K562 (cell line): ENCODE measurements at regions not wholly inside any gene's neighbourhood (a gene's known extent, or its start where the extent isn't known, plus 50 kb on each side); places are given as distances from the start of the nearest gene placed in this dataset.

ENCODE experiments used
- ATAC-seq: fragments of 200-7000 bp; cut with Tn5 transposase; 3 replicates; pipeline ENCODE4 v1.9.1; 2020; ENCODE audit warnings: moderate library complexity
- BruUV-seq: library from RNA; stranded (reverse); fragments of 400-500 nt; replicated peaks from 2 replicates; lab custom pipeline; 2021; lab: Mats Ljungman, UMichigan
- CTCF ChIA-PET: fragments of 300-600 bp; formaldehyde crosslinking; extraction: SDS; loops from one replicate; lab custom pipeline; 2021; ENCODE audit warnings: low intra/inter-chr PET ratio; lab: Yijun Ruan, JAX
- POLR2A ChIA-PET: fragments of 300-600, 350-650 bp; sonication (Branson Sonifier 250); formaldehyde crosslinking; extraction: SDS; loops from one replicate; lab custom pipeline; 2021; ENCODE audit warnings: antibody characterized with exemption, inconsistent platforms; lab: Yijun Ruan, JAX
- DNase-seq, 4 experiments: peaks; one replicate each; pipeline versions ENCODE4 v3.0.0 to v3.0.0-alpha.2; 2011 to 2018; ENCODE audit warnings: low spot score in 3 of 4, mixed read lengths in 3 of 4; ENCODE audit errors: extremely low read depth in 1 of 4
- FAIRE-seq: peaks from 2 replicates; lab custom pipeline; 2011; peaks lifted over from hg19 to GRCh38; lab: Jason Lieb, UNC
- H2AFZ ChIP-seq: 2 replicates; pipeline ENCODE4 v1.6.0; 2011; ENCODE audit warnings: low read depth, low read length, control low read depth, inconsistent platforms
- H3K27ac ChIP-seq: fragments of 200-600 bp; 3 replicates; pipeline ENCODE4 v1.8.0; 2011; ENCODE audit warnings: low read depth, mild to moderate bottlenecking, control low read depth, inconsistent platforms, low read length, moderate library complexity, mixed read lengths; ENCODE audit errors: extremely low read depth
- H3K27me3 ChIP-seq, 2 experiments: fragments of 300-600 bp in 1 of 2; 2 replicates in 1 of 2; 3 replicates in 1 of 2; pipeline versions ENCODE4 v1.6.0 to v1.8.0; 2011; ENCODE audit warnings: inconsistent platforms in 2 of 2, low read length in 2 of 2, mild to moderate bottlenecking in 1 of 2, mixed read lengths in 1 of 2, moderate library complexity in 1 of 2; ENCODE audit not compliant: control insufficient read depth in 2 of 2, insufficient read depth in 2 of 2
- H3K36me3 ChIP-seq: fragments of 300-600 bp; 3 replicates; pipeline ENCODE4 v1.8.0; 2011; ENCODE audit warnings: mild to moderate bottlenecking, low read length, inconsistent platforms; ENCODE audit not compliant: control insufficient read depth, insufficient read depth
- H3K4me1 ChIP-seq, 2 experiments: fragments of 200-600 bp in 1 of 2; replicated peaks in 1 of 2; 2 replicates in 1 of 2; 3 replicates in 1 of 2; pipeline versions ENCODE4 v1.5.1 to v1.8.0; 2011; ENCODE audit warnings: inconsistent platforms in 2 of 2, low read length in 2 of 2, mild to moderate bottlenecking in 1 of 2, mixed read lengths in 1 of 2, moderate library complexity in 1 of 2; ENCODE audit not compliant: control insufficient read depth in 2 of 2, insufficient read depth in 2 of 2
- H3K4me2 ChIP-seq: 2 replicates; pipeline ENCODE4 v1.6.1; 2011; ENCODE audit warnings: low read length, control low read depth, inconsistent platforms, mixed read lengths; ENCODE audit not compliant: insufficient read depth
- H3K4me3 ChIP-seq: fragments of 200-600 bp; sonication (generic), shearing (Covaris generic); 2 replicates; pipeline ENCODE4 v1.5.1; 2016; ENCODE audit warnings: control low read depth, inconsistent platforms
- H3K79me2 ChIP-seq: fragments of 200-600 bp; 3 replicates; pipeline ENCODE4 v1.8.0; 2011; ENCODE audit warnings: low read length, inconsistent platforms; ENCODE audit not compliant: control insufficient read depth, insufficient read depth
- H3K9ac ChIP-seq, 2 experiments: 2 replicates each; pipeline versions ENCODE4 v1.6.0 to v1.6.1; 2011; ENCODE audit warnings: low read depth in 2 of 2, low read length in 2 of 2, control low read depth in 1 of 2, inconsistent platforms in 1 of 2, mild to moderate bottlenecking in 1 of 2, mixed read lengths in 1 of 2; ENCODE audit not compliant: insufficient read depth in 1 of 2
- H3K9me1 ChIP-seq: one replicate; pipeline ENCODE4 v1.6.0; 2011; ENCODE audit warnings: inconsistent platforms, mild to moderate bottlenecking, low read length, moderate library complexity; ENCODE audit not compliant: control insufficient read depth, insufficient read depth
- H3K9me3 ChIP-seq: replicated peaks from 2 replicates; pipeline ENCODE4 v1.5.1; 2011; ENCODE audit warnings: low read depth, low read length, inconsistent platforms; ENCODE audit not compliant: control insufficient read depth, insufficient read depth
- H4K20me1 ChIP-seq: replicated peaks from 2 replicates; pipeline ENCODE4 v1.6.1; 2011; ENCODE audit warnings: low read length, inconsistent platforms, mixed read lengths; ENCODE audit not compliant: control insufficient read depth, insufficient read depth
- HDAC1 ChIP-seq, 2 experiments: fragments of 450-650 bp; IDR thresholded peaks; 2 replicates each; pipeline ENCODE4 v1.6.1; 2016 to 2017; ENCODE audit warnings: inconsistent platforms in 1 of 2, mild to moderate bottlenecking in 1 of 2, moderate library complexity in 1 of 2
- NR2C2 ChIP-seq, 2 experiments: fragments of 200-800 bp in 1 of 2; sonication (Bioruptor generic) in 1 of 2; sonication (generic) in 1 of 2; formaldehyde crosslinking in 1 of 2; IDR thresholded peaks; 2 replicates each; pipeline versions ENCODE4 v1.6.1 to v1.8.0; 2016 to 2022; ENCODE audit warnings: mild to moderate bottlenecking in 1 of 2, missing compliant biosample characterization in 1 of 2, missing genetic modification characterization in 1 of 2, missing genetic modification reagents in 1 of 2
- POLR2G ChIP-seq: fragments of 200-400 bp; formaldehyde crosslinking; IDR thresholded peaks from 2 replicates; pipeline ENCODE4 v1.6.1; 2017; ENCODE audit warnings: low read depth, mild to moderate bottlenecking, antibody characterized with exemption, low read length, moderate library complexity
- SMARCB1 ChIP-seq: IDR thresholded peaks from 2 replicates; pipeline ENCODE4 v1.6.1; 2011; ENCODE audit warnings: improper control_type of control experiment, low read depth; ENCODE audit not compliant: insufficient read length
- TBL1XR1 ChIP-seq, 2 experiments: IDR thresholded peaks; 2 replicates each; pipeline ENCODE4 v1.6.1; 2012; ENCODE audit warnings: improper control_type of control experiment in 2 of 2, low read length in 2 of 2, mild to moderate bottlenecking in 1 of 2
- TFAM ChIP-seq: fragments of 250-450 bp; sonication (Bioruptor Pico); conservative IDR thresholded peaks from 2 replicates; pipeline ENCODE4 v1.5.0; 2021; ENCODE audit warnings: mild to moderate bottlenecking, moderate library complexity
- ZFPM2 ChIP-seq: fragments of 250-450 bp; sonication (Bioruptor Pico); IDR thresholded peaks from 2 replicates; pipeline ENCODE4 v1.5.1; 2022; ENCODE audit warnings: mild to moderate bottlenecking
- ZNF324 ChIP-seq: fragments of 250-450 bp; sonication (Bioruptor Pico); IDR thresholded peaks from 2 replicates; pipeline ENCODE4 v1.4.0; 2020; ENCODE audit warnings: mild to moderate bottlenecking
- ZNF766 ChIP-seq: fragments of 200-800 bp; sonication (Bioruptor generic); conservative IDR thresholded peaks from 2 replicates; pipeline ENCODE4 v1.6.1; 2016; ENCODE audit warnings: missing genetic modification characterization, missing compliant biosample characterization
- WGBS: fragments of 100-300 bp; shearing (Covaris generic); methylation state at CpG from one replicate; pipeline ENCODE4 v1.1.6; 2016; ENCODE audit warnings: low coverage, mixed read lengths; ENCODE audit not compliant: insufficient coverage; ENCODE audit errors: missing lambda C conversion rate; 5-methylcytosine and 5-hydroxymethylcytosine counted together
- in situ Hi-C: fragments of 300-500 bp; cut with MboI; formaldehyde crosslinking; loops from 4 replicates; pipeline ENCODE4 v1.15.0; 2018; ENCODE audit warnings: inconsistent platforms, mixed read lengths
- intact Hi-C: fragments of 100-400 bp; cut with micrococcal nuclease; formaldehyde crosslinking; loops from 2 replicates; pipeline ENCODE4 v1.14.2; 2022
- TF ChIP-seq, protein P1 (sequence below): sonication (generic); formaldehyde crosslinking; IDR thresholded peaks from 2 replicates; pipeline ENCODE4 v1.8.0; 2022; ENCODE audit warnings: mild to moderate bottlenecking, missing genetic modification reagents
- TF ChIP-seq, protein P2 (sequence below), 3 experiments: fragments of 200-800 bp in 1 of 3; fragments of 250-450 bp in 1 of 3; fragments of 450-650 bp in 1 of 3; sonication (Bioruptor Pico) in 1 of 3; sonication (Bioruptor generic) in 1 of 3; formaldehyde crosslinking in 1 of 3; IDR thresholded peaks; 2 replicates each; pipeline versions ENCODE4 v1.6.1 to v1.8.0; 2016 to 2022; ENCODE audit warnings: mild to moderate bottlenecking in 2 of 3, missing genetic modification characterization in 2 of 3, missing compliant biosample characterization in 1 of 3, moderate library complexity in 1 of 3
- TF ChIP-seq, protein P3 (sequence below): sonication (generic); formaldehyde crosslinking; IDR thresholded peaks from 2 replicates; pipeline ENCODE4 v1.9.0; 2022; ENCODE audit warnings: mild to moderate bottlenecking, missing genetic modification reagents
- TF ChIP-seq, protein P4 (sequence below): fragments of 250-450 bp; sonication (Bioruptor Pico); IDR thresholded peaks from 2 replicates; pipeline ENCODE4 v1.8.0; 2022; ENCODE audit warnings: moderate library complexity, mild to moderate bottlenecking, inconsistent platforms
- TF ChIP-seq, protein P5 (sequence below), 2 experiments: fragments of 200-800 bp in 1 of 2; sonication (Bioruptor generic) in 1 of 2; sonication (generic) in 1 of 2; formaldehyde crosslinking in 1 of 2; IDR thresholded peaks in 1 of 2; conservative IDR thresholded peaks in 1 of 2; 2 replicates each; pipeline versions ENCODE4 v1.5.0 to v1.6.1; 2016 to 2020; ENCODE audit warnings: missing compliant biosample characterization in 1 of 2, missing genetic modification characterization in 1 of 2, missing genetic modification reagents in 1 of 2

DNA sequence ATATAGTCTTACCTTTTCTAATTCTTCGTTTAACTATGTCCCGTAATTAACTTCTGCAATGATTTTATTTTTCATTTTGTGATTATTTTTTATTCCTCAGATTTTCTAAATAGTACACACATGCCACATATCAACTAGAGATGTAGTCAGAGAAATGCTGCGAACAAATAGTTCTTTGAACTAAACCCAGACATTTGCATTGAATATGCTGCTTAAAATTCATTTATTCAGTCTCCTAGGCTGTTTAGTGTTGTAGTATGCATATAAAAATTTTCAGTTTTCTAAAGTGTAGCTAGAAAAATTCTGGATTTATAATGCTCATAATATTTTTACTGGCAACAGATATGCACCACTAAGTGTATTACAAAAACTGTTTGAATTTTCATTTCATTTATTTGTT is 68.9 kb upstream of the SLC38A11 start:
- ATAC-seq = no peak
- Histone ChIP-seq H3K79me2 (no peaks in the 10 kb centered on the region), H2AFZ (no peak overlapping the region), H3K9me1 (no peaks in the 10 kb centered on the region), H3K36me3 (no peaks in the 10 kb centered on the region), H3K9me3 (no peaks in the 10 kb centered on the region), H4K20me1 (no peaks in the 10 kb centered on the region), H3K4me3 (no peak overlapping the region), H3K4me2 (no peak overlapping the region), H3K27me3 (no peaks in the 10 kb centered on the region), H3K4me1 (no peaks in the 10 kb centered on the region), H3K9ac (no peak overlapping the region), H3K27ac (no peak overlapping the region)
- in situ Hi-C loops = no loop called here
- 6% methylated on average over 3 of the region's 3 CpGs for WGBS
- intact Hi-C loops = no loop called here
- POLR2A ChIA-PET = no interaction called here
- FAIRE-seq = no peak
- no TSS peak for BruUV-seq
- DNase-seq = no peak
- CTCF ChIA-PET = no interaction called here
- TF ChIP-seq, protein P1, sequence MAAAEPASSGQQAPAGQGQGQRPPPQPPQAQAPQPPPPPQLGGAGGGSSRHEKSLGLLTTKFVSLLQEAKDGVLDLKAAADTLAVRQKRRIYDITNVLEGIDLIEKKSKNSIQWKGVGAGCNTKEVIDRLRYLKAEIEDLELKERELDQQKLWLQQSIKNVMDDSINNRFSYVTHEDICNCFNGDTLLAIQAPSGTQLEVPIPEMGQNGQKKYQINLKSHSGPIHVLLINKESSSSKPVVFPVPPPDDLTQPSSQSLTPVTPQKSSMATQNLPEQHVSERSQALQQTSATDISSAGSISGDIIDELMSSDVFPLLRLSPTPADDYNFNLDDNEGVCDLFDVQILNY (CRISPR knock-in tag) = no peak
- no peak for TF ChIP-seq HDAC1 (IDR thresholded peaks at IDR 0.05)
- TF ChIP-seq, protein P2, sequence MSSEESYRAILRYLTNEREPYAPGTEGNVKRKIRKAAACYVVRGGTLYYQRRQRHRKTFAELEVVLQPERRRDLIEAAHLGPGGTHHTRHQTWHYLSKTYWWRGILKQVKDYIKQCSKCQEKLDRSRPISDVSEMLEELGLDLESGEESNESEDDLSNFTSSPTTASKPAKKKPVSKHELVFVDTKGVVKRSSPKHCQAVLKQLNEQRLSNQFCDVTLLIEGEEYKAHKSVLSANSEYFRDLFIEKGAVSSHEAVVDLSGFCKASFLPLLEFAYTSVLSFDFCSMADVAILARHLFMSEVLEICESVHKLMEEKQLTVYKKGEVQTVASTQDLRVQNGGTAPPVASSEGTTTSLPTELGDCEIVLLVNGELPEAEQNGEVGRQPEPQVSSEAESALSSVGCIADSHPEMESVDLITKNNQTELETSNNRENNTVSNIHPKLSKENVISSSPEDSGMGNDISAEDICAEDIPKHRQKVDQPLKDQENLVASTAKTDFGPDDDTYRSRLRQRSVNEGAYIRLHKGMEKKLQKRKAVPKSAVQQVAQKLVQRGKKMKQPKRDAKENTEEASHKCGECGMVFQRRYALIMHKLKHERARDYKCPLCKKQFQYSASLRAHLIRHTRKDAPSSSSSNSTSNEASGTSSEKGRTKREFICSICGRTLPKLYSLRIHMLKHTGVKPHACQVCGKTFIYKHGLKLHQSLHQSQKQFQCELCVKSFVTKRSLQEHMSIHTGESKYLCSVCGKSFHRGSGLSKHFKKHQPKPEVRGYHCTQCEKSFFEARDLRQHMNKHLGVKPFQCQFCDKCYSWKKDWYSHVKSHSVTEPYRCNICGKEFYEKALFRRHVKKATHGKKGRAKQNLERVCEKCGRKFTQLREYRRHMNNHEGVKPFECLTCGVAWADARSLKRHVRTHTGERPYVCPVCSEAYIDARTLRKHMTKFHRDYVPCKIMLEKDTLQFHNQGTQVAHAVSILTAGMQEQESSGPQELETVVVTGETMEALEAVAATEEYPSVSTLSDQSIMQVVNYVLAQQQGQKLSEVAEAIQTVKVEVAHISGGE (CRISPR knock-in tag; IDR thresholded peaks at IDR 0.05) = no peak
- TF ChIP-seq TBL1XR1 (IDR thresholded peaks at IDR 0.05; ENCODE audit: low read length in 2 of 2) = no peak
- no peak for TF ChIP-seq ZNF766 (CRISPR knock-in tag)
- no peak for TF ChIP-seq ZFPM2 (CRISPR knock-in tag)
- TF ChIP-seq SMARCB1 = no peak
- TF ChIP-seq, protein P3, sequence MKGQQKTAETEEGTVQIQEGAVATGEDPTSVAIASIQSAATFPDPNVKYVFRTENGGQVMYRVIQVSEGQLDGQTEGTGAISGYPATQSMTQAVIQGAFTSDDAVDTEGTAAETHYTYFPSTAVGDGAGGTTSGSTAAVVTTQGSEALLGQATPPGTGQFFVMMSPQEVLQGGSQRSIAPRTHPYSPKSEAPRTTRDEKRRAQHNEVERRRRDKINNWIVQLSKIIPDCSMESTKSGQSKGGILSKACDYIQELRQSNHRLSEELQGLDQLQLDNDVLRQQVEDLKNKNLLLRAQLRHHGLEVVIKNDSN (CRISPR knock-in tag) = no peak
- no peak for TF ChIP-seq ZNF324 (CRISPR knock-in tag)
- TF ChIP-seq TFAM (CRISPR knock-in tag) = no peak
- TF ChIP-seq, protein P4, sequence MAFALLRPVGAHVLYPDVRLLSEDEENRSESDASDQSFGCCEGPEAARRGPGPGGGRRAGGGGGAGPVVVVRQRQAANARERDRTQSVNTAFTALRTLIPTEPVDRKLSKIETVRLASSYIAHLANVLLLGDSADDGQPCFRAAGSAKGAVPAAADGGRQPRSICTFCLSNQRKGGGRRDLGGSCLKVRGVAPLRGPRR = no peak
- TF ChIP-seq NR2C2 (CRISPR knock-in tag; IDR thresholded peaks at IDR 0.05) = no peak
- TF ChIP-seq NR2C2 (tag; IDR thresholded peaks at IDR 0.05) = no peak
- TF ChIP-seq, protein P5, sequence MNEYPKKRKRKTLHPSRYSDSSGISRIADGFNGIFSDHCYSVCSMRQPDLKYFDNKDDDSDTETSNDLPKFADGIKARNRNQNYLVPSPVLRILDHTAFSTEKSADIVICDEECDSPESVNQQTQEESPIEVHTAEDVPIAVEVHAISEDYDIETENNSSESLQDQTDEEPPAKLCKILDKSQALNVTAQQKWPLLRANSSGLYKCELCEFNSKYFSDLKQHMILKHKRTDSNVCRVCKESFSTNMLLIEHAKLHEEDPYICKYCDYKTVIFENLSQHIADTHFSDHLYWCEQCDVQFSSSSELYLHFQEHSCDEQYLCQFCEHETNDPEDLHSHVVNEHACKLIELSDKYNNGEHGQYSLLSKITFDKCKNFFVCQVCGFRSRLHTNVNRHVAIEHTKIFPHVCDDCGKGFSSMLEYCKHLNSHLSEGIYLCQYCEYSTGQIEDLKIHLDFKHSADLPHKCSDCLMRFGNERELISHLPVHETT (CRISPR knock-in tag; conservative IDR thresholded peaks at IDR 0.05 in 1 of 2, IDR thresholded peaks at IDR 0.05 in 1 of 2) = no peak
- no peak for TF ChIP-seq POLR2G
